CD4-positive, alpha-beta T cell treated with Interleukin-12 subunit alpha and Interleukin-12 subunit beta, for 1 hour (primary cell): ENCODE measurements at regions not wholly inside any gene's neighbourhood (a gene's known extent, or its start where the extent isn't known, plus 50 kb on each side); places are given as distances from the start of the nearest gene placed in this dataset.

ENCODE experiments used
- DNase-seq: peaks from one replicate; pipeline ENCODE4 v3.0.0-alpha.2; 2020

DNA sequence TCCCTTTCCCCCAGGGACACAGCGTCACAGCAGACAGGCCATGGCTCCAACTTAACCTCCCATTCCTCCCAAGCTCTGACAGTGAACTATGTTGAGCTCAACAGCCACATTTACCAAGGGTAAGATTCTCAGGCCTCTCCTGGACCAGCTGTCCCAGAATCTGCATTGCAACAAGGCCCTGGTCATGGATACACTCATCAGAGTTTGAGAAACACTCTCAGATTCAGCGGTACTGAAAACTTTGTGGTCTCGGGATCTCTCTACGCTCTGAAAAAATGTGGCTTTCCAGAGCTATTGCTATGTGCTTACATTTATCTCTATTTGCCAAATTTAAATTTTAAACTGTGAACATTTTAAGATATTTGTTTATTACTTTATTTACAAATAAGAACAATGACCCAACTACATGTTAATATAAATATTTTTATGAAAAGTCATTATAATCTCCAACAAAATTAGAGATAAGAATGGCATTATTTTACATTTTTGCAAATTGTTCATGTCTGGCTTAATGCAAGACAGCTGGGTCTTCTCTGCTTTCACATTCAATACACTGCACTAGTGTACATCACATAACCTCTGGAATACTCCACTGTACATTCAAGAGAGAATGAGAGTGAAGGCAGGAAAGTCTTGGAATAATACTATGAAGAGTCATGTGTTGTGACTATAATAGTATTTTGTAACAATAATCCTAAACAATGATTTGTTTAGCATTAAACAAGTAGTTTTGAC is 190.9 kb upstream of the PITRM1 start:
- DNase-seq, result no peak

DNA sequence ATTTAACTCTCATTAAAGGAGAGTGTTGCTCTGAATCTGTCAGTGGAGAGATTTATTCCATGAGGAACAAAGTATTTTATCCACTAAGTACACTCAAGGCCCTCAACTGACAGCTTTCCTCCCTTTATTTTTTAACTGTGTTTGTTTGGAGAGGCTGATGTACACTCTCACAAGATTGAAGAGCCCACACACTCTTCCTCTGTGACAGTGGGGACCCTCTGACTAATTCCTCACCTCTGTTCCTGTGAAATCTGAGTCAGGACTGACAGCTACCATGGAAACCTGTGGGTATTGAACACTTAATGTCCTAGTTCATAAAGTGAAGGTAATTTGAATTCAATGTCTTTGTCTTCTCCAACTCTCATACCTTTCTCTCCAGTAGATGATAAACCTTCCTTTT is 189.8 kb upstream of the PITRM1 start:
- DNase-seq, result no peak

DNA sequence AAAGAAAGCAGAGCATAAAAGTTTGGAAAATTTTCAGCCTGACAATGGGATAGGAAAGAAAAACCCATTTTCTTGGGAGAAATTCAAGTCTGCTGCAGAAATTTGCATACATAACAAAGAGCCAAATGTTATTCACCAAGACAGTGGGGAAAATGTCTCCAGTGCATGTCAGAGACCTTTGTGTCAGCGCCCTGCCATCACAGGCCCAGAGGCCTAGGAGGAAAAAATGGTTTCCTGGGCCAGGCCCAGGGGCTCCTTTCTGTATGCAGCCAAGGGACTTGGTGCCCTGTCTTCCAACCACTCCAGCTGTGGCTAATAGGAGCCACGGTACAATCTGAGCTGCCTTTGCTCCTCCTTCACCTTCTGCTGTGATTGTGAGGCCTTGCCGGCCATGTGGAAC is 189.1 kb upstream of the PITRM1 start:
- DNase-seq, result no peak

DNA sequence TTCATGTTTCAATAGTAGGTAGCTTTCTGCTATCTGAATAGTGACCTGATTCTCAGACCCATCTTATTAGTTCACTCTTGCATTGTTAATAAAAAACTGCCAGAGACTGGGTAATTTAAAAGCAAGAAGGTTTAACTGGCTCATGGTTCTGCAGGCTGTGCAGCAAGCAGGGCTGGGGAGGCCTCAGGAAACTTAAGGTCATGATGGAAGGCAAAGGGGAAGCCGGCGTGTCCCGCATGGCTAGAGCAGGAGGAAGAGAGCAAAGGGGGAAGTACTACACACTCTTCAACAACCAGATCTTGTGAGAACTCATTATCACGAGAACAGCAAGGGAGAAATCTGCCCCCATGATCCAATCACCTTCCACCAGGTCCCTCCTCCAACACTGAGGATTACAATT is 185.2 kb upstream of the PITRM1 start:
- DNase-seq, result no peak

DNA sequence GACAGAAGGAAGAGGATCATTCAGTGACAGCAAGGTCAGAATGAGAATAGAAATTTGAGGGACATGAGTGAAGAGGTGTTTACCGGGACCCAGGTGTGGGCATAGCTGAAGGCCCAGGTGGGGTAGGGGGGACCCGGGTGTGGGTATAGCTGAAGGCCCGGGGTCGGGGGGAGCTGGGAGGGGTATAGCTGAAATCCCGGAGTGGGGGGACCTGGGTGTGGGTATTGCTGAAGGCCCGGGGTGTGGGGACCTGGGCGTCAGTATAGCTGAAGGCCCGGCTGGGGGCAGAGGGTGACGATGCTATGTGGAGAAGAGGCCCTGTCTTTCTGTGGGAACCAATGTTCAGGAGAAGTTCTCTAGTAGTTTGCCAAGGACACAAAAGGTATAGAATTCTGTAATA is 183.0 kb upstream of the PITRM1 start:
- DNase-seq, result no peak

DNA sequence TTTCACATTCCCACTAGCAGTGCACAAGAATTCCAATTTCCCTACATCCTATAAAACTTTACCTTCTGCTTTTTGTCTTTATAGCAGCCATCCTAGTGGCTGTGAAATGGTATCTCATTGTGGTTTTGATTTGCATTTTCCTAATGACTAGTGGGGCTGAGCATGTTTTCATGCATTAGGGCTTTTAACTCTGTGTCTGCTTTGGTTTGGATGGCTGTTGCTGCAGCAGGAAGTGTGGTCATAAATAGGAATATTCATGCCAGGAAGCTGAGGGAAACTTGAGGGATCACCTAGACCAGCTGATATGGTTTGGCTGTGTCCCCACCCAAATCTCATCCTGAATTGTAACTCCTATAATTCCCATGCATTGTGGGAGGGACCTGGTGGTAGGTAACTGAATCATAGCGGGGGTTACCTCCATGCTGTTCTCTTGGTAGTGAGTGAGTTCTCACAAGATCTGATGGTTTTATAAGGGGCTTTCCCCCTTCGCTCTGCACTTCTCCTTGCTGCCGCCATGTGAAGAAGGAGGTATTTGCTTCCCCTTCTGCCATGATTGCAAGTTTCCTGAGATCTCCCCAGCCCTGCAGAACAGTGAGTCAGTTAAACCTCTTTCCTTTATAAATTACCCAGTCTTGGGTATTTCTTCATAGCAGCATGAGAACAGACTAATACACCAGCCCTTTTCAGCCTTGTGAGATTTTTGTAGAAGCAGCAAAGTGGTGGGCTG is 181.8 kb upstream of the PITRM1 start:
- DNase-seq, result no peak

DNA sequence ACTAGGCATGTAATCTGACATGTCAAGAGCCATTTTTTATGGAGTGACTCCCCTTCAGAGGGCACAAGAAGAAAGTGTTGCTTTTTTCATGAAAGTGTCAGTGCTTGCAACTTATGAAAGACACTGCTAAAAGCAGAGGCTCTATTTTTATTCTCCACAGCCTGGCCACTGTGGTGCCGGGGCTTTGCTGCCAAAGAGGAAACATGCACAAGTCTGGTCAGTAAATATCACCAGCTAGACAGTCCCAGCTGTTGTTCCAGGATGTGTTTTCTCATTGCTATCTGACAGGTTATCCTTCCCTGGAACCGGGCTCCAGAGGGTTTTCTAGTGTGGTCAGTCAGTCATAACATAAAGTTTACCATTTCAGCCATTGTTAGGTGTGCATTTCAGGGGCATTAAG is 180.7 kb upstream of the PITRM1 start:
- no peak for DNase-seq

DNA sequence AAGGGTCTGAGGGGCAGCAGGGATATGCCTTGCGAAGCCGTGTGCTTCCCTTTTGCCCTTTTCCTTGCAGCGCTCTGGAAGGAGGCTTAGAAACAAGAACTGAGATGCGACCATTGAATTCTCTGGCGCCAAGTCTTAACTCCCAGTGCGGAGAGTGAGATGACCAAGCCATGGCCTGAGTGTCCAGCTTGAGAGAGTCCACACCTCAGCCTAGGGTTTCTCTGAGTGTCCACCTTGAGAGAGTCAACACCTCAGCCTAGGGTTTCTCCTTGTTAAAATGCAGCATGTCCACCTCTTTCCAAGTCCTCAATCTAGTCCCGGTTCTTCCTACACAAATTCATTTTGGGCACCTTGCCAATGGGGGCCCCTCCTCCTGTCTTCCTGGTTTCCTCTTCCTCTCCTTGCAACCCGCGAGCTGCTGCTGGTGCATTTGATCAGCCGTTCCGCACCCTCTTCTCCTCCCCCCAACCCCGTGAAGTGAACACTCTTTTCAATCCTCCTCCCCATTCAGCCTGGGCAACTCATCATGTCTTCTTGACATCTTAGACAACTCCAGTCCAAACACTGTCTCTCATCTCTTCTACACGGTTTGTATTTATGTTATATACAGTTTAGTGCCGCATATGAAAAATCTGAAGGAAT is 178.2 kb upstream of the PITRM1 start:
- no peak for DNase-seq

DNA sequence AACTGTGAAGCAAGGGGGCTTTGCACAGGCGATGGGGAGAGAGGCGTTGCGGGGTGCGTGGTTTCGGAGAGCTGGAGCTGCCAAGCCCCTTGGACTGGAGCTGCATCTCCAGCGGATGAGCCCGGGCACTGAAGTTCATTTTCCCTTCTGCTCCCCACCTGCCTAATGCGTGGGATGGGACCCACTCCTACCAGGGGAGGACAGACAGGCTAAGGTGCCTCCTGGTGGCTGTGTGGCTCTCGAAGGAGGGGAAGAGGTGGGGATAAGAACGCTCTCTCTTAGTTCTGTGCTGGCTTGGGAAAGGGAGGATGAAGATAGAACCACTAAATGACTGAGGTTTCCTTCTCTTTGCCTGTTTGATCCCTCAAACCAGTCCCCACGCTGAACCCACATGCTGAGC is 177.6 kb upstream of the PITRM1 start:
- DNase-seq, result no peak

DNA sequence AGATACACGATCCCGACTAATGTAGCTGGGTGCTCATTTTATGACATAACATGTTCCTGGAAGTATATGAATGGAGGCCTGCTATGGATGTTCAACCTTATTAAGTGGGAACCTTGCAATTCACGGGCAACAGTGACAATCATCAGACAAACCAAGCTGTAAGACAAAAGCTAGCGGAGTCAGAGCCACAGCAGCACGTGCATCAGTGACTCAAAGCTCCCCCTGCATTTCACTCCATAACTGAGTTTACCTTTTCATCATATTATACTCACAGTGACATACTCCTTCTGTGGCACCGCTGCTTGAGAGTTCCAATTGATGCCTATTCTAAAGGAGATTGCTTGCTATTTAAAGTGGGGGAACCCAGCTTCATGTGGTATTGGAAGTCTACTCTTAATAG is 176.0 kb upstream of the PITRM1 start:
- DNase-seq, result no peak

DNA sequence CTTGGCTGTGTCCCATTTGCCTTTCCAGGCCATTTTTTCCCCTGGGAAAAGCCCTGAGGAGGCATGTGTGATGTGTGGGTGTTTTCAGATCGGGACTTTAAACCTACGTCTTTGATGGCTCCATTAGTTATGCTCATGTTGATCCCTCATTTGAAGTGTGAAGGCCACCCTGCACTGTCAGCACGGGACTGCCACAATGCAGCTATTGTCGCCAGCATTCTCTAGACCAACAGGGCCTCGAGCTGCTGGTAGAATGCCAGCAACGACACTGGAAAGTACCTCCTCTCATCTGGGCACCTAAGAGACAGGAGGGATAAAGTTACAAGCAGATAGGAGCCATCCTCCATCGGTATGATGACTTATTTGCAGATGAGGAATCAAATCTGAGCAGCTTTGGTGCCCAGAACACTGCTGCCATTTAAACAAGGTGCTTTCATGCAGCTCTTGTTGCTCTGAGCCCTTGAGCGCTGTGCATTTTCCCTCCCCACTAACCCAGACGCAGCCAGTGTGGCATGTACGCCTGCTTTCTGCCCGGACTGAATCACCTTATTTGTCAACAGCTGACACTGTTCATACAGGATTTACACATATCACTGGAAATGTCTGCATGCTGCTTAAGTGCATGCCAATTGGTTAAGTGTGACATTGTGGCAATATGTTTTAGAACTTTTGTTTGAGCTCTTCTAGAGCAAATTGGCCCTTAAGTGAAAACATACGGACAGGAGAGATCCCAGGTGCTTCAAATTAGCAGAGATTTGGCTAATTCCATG is 175.0 kb upstream of the PITRM1 start:
- no peak for DNase-seq

DNA sequence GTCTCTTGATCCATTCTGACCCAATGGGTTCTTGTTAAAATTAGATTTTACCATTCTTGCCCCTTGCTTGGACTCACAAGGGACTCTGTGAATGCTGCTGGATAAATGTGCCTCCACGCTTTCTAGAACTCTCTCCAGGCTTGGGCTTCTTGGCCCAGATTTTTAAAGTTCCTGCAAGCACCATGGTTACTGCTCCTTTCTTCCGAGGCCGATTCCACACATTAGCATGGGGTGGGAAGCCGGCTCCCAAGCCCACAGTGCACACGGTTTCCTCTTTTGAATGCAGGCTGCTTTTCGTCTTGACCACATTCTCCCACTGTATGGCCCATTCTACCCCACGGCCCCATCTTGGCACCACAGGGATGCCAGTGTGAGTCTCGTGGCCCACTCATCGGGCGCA is 174.3 kb upstream of the PITRM1 start:
- no peak for DNase-seq

DNA sequence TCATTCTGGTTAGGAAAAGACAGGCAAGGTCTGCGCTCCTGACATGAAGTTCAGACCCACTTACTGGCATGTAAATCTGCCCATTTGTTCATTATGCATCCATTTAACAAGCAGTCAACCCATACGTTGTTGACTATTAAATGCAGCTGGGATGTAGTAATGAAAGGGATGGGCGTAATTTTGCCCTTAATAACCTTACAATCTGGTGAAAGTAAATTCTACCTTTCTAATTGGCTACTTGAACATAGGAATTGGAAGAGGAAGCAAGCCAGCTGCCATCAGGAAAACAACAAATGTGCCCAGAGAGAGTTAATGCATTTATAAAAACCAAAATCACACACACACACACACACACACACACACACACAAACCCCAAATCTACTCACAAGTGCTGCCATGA is 170.2 kb upstream of the PITRM1 start:
- no peak for DNase-seq

DNA sequence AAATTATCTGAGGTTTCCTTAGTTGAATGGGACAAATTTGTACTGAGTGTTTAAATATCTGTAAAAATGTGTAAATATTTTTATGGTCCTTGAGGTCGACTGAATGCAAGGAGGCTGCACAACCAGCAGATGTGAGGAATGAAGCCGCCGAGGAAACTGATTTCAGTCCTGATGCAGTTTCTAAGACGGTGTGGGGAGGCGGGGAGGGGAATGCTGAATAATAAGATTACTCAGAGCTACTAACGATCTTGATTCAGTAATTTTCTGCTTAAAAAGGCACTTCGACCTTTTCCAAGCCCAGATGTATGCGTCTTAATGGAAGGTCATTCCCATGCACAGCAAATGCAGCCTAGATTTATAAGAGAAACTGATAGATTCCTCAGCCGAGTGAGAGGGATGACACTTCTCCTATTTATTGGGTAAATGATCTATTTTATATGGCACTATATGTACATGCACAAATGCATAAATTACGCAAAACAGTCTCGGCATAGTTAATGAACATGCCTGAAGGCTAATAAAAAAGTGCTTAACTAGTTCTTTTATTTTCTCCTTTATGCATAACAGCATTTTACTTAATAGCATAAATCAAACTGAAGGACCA is 167.6 kb upstream of the PITRM1 start:
- no peak for DNase-seq

DNA sequence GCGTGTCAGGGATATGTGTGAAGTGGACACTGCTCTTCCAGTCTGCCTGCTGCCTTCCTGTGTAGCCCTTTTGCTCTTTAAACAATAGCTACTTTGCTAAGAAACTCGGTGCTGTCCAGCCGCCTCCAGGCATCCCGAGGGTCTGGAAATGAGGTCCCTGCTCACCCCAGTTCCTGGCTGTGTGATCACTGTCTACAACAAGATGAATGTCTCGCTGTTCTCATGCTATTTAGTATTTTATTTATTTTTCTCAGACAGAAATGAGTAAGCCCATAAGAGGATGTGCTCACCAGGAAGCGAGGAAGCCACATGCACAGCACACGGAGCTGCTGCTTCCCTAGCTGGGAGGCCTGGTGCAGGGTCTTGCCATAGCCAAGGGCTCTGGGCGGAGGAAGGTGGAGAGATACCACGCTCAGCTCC is 167.0 kb upstream of the PITRM1 start:
- DNase-seq, result no peak

DNA sequence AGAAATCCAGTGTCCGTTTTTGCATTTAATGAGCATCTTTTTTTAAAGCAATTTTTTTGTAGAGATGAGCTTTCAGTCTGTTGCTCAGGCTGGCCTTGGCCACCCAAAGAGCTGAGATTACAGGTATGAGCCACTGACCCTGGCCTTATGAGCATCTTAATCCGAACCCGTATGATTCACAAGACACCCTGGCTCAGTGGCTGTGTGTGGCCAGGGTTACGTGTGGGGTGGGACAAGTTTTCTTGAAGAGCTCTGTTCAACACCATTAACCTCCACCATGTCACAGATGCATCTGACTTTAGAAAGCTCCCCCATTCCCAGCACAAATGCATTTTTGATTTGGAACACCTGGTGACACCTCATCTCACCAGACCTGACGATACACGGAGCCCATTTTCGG is 166.5 kb upstream of the PITRM1 start:
- DNase-seq, result no peak

DNA sequence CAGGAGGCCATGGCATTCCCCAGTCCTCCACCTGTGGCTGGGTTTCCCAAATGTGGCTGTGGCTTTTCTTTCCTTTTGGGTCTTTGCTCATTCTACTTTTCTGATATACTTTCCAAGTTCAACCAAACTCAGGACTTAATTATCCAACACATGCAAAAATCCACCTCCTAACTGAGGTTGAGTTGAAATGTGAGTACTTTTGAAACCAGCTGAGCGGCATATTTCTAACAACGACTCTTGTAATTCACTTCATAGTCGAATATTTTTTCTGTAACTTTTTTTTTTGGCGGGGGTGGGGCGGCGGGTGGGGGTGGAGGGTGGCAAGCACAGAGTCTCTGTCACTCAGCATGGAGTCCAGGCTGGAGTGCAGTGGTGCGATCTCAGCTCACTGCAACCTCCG is 165.2 kb upstream of the PITRM1 start:
- no peak for DNase-seq

DNA sequence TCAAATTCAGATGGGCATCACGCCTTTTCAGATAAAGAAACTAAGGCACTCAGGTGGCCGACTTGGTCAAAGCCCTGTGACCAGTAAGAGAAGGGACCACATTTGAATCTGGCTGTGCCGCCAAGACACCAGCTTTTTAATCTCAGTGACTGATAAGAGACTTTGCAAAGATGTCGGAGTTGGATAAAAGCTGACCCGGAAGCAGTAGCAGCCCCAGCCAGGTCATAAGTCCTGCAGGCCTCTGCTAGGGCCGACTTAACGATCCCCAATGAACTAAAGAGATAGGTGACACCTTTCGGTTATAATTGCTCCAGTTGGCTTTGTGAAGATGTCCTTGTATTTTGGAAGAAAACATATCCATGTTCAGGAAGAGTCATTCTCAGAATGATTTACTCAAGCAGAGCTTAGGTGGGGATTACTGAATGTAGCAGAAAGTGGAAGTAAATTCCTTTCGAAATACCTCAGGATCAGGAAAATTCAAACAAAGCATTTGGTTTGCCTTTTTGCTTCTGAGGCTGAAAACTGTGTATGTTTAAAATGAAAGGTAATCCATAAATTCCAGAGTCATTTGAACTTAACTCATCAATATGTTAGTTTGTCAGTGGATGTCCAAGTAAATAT is 164.2 kb upstream of the PITRM1 start:
- no peak for DNase-seq

DNA sequence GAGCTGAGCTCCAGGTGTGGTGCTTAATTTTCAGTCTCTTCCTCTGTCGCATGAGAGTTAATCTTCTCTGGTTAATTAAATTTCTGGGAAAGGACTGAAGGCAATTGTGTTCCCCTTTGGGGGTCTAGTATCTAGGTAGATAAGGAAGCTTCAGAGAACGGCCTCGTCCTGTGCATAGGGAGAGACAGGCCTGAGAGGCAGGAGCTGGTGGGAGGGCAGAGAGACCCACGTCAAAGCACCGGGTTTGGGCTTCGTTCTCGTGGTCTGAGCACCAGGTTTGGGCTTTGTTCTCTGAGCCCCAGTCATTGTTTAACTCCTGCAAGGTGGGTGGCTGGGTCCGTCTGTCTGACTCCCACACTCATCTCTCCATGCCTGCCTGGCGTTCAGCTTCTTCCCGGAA is 160.8 kb upstream of the PITRM1 start:
- no peak for DNase-seq

DNA sequence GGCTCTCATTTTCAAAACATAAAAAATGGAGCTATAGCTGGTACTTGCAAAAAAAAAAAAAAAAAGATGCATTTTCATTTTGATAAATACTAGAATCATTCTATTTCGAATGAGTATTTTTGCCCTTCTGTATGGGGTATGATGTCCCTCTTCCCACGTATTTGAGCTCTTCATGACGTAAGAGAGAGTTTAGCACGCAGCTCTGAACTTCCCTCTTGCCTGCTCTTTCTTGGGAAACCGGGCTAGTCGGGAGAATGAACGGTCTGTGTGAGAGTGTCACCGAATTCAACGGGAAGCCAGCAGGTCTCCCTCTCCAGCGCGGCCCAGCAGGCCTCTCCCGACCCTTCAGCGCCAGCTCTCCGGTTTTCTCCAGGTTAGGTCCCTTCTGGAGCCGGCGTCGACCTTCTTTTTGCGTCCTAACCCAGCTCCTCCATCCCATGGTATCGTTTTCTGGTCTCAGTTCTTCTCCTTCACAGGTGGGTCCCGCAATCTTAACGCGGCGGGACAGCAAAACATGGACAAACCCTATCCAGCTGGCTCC is 159.2 kb upstream of the PITRM1 start:
- no peak for DNase-seq

DNA sequence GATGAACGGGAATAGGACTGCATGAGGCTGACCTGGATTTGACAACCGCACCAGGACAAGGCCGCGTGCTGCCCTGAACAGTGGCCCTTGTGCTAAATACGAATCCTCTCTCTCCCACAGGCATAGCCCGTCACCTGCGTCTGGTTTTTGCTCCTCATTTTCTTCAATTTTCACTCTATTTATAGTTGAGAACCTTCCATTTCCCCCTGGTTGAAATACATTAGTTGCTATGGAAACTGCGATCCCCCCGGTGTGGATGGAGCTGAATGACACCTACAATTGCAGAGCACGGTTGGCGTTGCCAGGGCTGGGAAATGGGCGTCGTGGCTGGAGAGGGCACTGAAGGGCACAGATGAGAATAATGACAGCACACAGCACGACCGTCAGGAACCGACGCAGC is 158.6 kb upstream of the PITRM1 start:
- DNase-seq, result no peak

DNA sequence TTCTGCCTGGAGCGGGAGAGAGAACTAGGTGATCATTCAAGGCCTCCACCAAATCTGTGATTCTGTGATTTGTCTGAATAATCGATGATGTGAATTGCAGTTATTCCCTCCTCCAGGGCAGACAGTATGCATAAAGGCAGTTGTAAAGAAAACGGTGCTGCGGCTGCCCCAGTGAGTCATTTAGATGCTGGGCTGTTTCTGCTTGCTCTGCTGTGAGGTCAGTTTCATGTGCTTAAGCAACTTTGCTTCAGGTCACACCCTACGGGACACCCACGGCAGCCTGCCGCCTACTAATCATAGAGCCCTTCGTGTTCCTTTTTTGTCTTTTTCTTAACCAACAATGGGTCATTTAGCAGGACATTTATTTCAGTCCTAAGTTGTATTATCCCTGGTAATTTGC is 158.1 kb upstream of the PITRM1 start:
- no peak for DNase-seq
